ENCODE measurements at regions not wholly inside any gene's neighbourhood (a gene's known extent, or its start where the extent isn't known, plus 50 kb on each side); places are given as distances from the start of the nearest gene placed in this dataset.

DNA sequence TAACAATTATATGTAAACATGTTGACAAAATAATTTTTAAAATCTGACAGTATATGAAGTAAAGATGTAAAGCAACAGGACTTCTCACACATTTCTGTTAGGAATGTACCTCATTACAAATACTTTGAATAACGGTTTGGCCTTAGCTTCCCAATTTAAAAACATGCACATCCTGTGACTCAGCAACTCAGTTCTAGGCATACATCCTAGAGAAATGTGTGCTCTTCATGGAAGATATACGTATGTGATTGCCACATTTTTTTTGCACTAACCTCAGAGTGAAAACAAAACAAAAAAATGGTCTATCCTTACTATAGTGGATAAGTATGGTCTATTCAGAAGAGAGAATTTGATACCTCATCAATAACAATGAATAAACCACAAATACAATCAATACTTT, 314.6 kb downstream of the LIG4 start:
- no peak for TF ChIP-seq CTCF (IDR thresholded peaks at IDR 0.05)
- no peak for TF ChIP-seq TCF12 (IDR thresholded peaks at IDR 0.05)
- no peak for TF ChIP-seq EP300 (IDR thresholded peaks at IDR 0.05; ENCODE audit: borderline replicate concordance in 1 of 2, low read depth in 1 of 2, low read length in 1 of 2)
- TF ChIP-seq MEF2A (IDR thresholded peaks at IDR 0.05; ENCODE audit: borderline replicate concordance, low read depth), result no peak
- no peak for TF ChIP-seq POLR2AphosphoS5 (IDR thresholded peaks at IDR 0.05; ENCODE audit: low read depth, low read length)
- TF ChIP-seq YY1 (IDR thresholded peaks at IDR 0.05; ENCODE audit: low read depth), result no peak
- no peak for TF ChIP-seq GABPA (IDR thresholded peaks at IDR 0.05; ENCODE audit: low read depth)
- TF ChIP-seq JUND (IDR thresholded peaks at IDR 0.05), result no peak
- no peak for TF ChIP-seq EZH2phosphoT487 (IDR thresholded peaks at IDR 0.05; ENCODE audit: borderline replicate concordance, low read depth)
- TF ChIP-seq USF2 (IDR thresholded peaks at IDR 0.05; ENCODE audit: borderline replicate concordance, low read depth, low read length), result no peak
- TF ChIP-seq SMC3 (IDR thresholded peaks at IDR 0.05; ENCODE audit: low read depth, low read length), result no peak
- no peak for TF ChIP-seq CHD2 (IDR thresholded peaks at IDR 0.05; ENCODE audit: low read length, partially characterized antibody)
- no peak for TF ChIP-seq TAF1 (IDR thresholded peaks at IDR 0.05; ENCODE audit: borderline replicate concordance, low read depth, low read length)
